ENCODE measurements at regions not wholly inside any gene's neighbourhood (a gene's known extent, or its start where the extent isn't known, plus 50 kb on each side); places are given as distances from the start of the nearest gene placed in this dataset.

GRCh38 chr18:78128004-78128403 is 851.6 kb upstream of the SALL3 start:
- TF ChIP-seq POLR2A (IDR thresholded peaks at IDR 0.05) (no peak), CTCF (IDR thresholded peaks at IDR 0.05) (no peak)

Measured in vagina (tissue), 2 donors.